Spleen (tissue), 11 donors: ENCODE measurements at regions not wholly inside any gene's neighbourhood (a gene's known extent, or its start where the extent isn't known, plus 50 kb on each side); places are given as distances from the start of the nearest gene placed in this dataset.

ENCODE experiments used
- DNase-seq: peaks from one replicate; pipeline ENCODE4 v3.0.0-alpha.2; 2020
- H3K27ac ChIP-seq, 8 donors: fragments of 200-600 bp; sonication (generic) in 7 of 8; 1 replicate in 4 of 8; 2 replicates in 4 of 8; pipeline versions ENCODE4 v1.5.0 to v1.8.0; 2016 to 2021; ENCODE audit warnings: inconsistent platforms in 4 of 8, mild to moderate bottlenecking in 4 of 8, moderate library complexity in 1 of 8
- H3K27me3 ChIP-seq, 7 donors: fragments of 200-600 bp; sonication (generic) in 6 of 7; replicated peaks in 1 of 7; 1 replicate in 4 of 7; 2 replicates in 3 of 7; pipeline versions ENCODE4 v1.5.0 to v1.8.0; 2016 to 2021; ENCODE audit warnings: inconsistent platforms in 3 of 7, mild to moderate bottlenecking in 1 of 7
- H3K36me3 ChIP-seq, 6 donors: fragments of 200-600 bp; sonication (generic) in 5 of 6; 1 replicate in 4 of 6; 2 replicates in 2 of 6; pipeline versions ENCODE4 v1.5.0 to v1.8.0; 2016 to 2021; ENCODE audit warnings: inconsistent platforms in 2 of 6
- H3K4me1 ChIP-seq, 6 donors: fragments of 200-600 bp; sonication (generic) in 5 of 6; 1 replicate in 3 of 6; 2 replicates in 3 of 6; pipeline versions ENCODE4 v1.5.0 to v1.8.0; 2016 to 2021; ENCODE audit warnings: inconsistent platforms in 3 of 6
- H3K4me3 ChIP-seq, 8 donors: fragments of 200-600 bp; sonication (generic) in 7 of 8; 1 replicate in 4 of 8; 2 replicates in 4 of 8; pipeline versions ENCODE4 v1.5.0 to v1.8.0; 2016 to 2021; ENCODE audit warnings: inconsistent platforms in 4 of 8, mild to moderate bottlenecking in 4 of 8, moderate library complexity in 2 of 8
- H3K9me3 ChIP-seq, 8 donors: fragments of 200-600 bp; sonication (generic) in 7 of 8; 1 replicate in 4 of 8; 2 replicates in 4 of 8; pipeline versions ENCODE4 v1.5.0 to v1.8.0; 2016 to 2021; ENCODE audit warnings: inconsistent platforms in 4 of 8
- CTCF ChIP-seq, 11 experiments: fragments of 200-600 bp in 7 of 11; fragments of 450-650 bp in 4 of 11; sonication (generic) in 4 of 11; IDR thresholded peaks in 8 of 11; conservative IDR thresholded peaks in 3 of 11; 1 replicate in 7 of 11; 2 replicates in 4 of 11; pipeline versions ENCODE4 v1.4.0 to v1.8.0; 2016 to 2021; ENCODE audit warnings: antibody characterized with exemption in 11 of 11, inconsistent platforms in 4 of 11, mild to moderate bottlenecking in 1 of 11
- POLR2A ChIP-seq, 3 donors: fragments of 450-650 bp; IDR thresholded peaks; one replicate each; pipeline ENCODE4 v1.5.1; 2017; ENCODE audit warnings: antibody characterized with exemption in 3 of 3, mild to moderate bottlenecking in 1 of 3
- POLR2AphosphoS5 ChIP-seq, 3 donors: sonication (generic); formaldehyde crosslinking; IDR thresholded peaks; one replicate each; pipeline ENCODE4 v1.5.1; 2017; ENCODE audit warnings: antibody characterized with exemption in 3 of 3
- WGBS, 5 donors: extraction: QIAGEN DNeasy Blood & Tissue Kit in 3 of 5; methylation state at CpG; one replicate each; pipeline versions ENCODE4 v1.1.5 to v1.1.7; 2013 to 2018; 5-methylcytosine and 5-hydroxymethylcytosine counted together
- intact Hi-C: fragments of 100-400 bp; cut with DNase I; formaldehyde crosslinking; loops from one replicate; pipeline ENCODE4 v1.15.0; 2023; ENCODE audit warnings: low total_unique reads
- donor health status: healthy with polysubstance abuse.
- donor health status: DM: no; HTN: no; CAD: no; lungs with moderate emphysema.
- donor health status: DM: no; HTN: no; CAD: no.
- donor health status: Bipolar disorder and iron deficiency.
- donor health status: healthy.
- donor health status: DM: no; HTN: no; CAD: no.
- donor health status: DM: yes; HTN: yes; CAD: no.

- H3K27ac ChIP-seq = no peak overlapping the region
- no peak for DNase-seq
- WGBS, 5 donors = 64 to 83% (median 69%) methylated on average over 2 of the region's 2 CpGs
- TF ChIP-seq POLR2AphosphoS5 (IDR thresholded peaks at IDR 0.05) (no peak), POLR2A (IDR thresholded peaks at IDR 0.05) (no peak), CTCF (IDR thresholded peaks at IDR 0.05 in 8 of 11, conservative IDR thresholded peaks at IDR 0.05 in 3 of 11) (no peak)
- H3K27me3 ChIP-seq = no peaks in the 10 kb centered on the region
- H3K9me3 ChIP-seq = no peaks in the 10 kb centered on the region
- no peaks in the 10 kb centered on the region for H3K36me3 ChIP-seq
- H3K4me1 ChIP-seq = no peaks in the 10 kb centered on the region
- H3K4me3 ChIP-seq = no peak overlapping the region
- intact Hi-C loops = no loop called here
Observed at GRCh38 chr2:147456779-147457178, 388.1 kb upstream of the ACVR2A start.

GRCh38 chr2:147451902-147452515 is 392.8 kb upstream of the ACVR2A start:
- Histone ChIP-seq H3K4me1 (no peaks in the 10 kb centered on the region), H3K4me3 (no peak overlapping the region), H3K27me3 (no peaks in the 10 kb centered on the region), H3K9me3 (no peaks in the 10 kb centered on the region), H3K27ac (no peak overlapping the region), H3K36me3 (no peaks in the 10 kb centered on the region)
- TF ChIP-seq CTCF (IDR thresholded peaks at IDR 0.05 in 8 of 11, conservative IDR thresholded peaks at IDR 0.05 in 3 of 11) = no peak
- TF ChIP-seq POLR2AphosphoS5 (IDR thresholded peaks at IDR 0.05) = no peak
- no peak for TF ChIP-seq POLR2A (IDR thresholded peaks at IDR 0.05)
- DNase-seq = no peak
- WGBS, 5 donors = 57 to 75% (median 60%) methylated on average over 3 of the region's 3 CpGs
- intact Hi-C loops = no loop called here

GRCh38 chr2:147450661-147451510 is 393.9 kb upstream of the ACVR2A start:
- H3K27ac ChIP-seq = no peak overlapping the region
- H3K4me1 ChIP-seq = no peaks in the 10 kb centered on the region
- no peaks in the 10 kb centered on the region for H3K27me3 ChIP-seq
- no peak for TF ChIP-seq POLR2A (IDR thresholded peaks at IDR 0.05)
- TF ChIP-seq CTCF (IDR thresholded peaks at IDR 0.05 in 8 of 11, conservative IDR thresholded peaks at IDR 0.05 in 3 of 11) = no peak
- TF ChIP-seq POLR2AphosphoS5 (IDR thresholded peaks at IDR 0.05) = no peak
- intact Hi-C loops = no loop called here
- DNase-seq = no peak
- 62 to 83% (median 73%) methylated on average over 4 of the region's 4 CpGs for WGBS, 5 donors
- H3K9me3 ChIP-seq = no peaks in the 10 kb centered on the region
- H3K4me3 ChIP-seq = no peak overlapping the region
- H3K36me3 ChIP-seq = no peaks in the 10 kb centered on the region

GRCh38 chr2:147449323-147449991 is 395.4 kb upstream of the ACVR2A start:
- TF ChIP-seq POLR2AphosphoS5 (IDR thresholded peaks at IDR 0.05) (no peak), CTCF (IDR thresholded peaks at IDR 0.05 in 8 of 11, conservative IDR thresholded peaks at IDR 0.05 in 3 of 11) (no peak), POLR2A (IDR thresholded peaks at IDR 0.05) (no peak)
- intact Hi-C loops = no loop called here
- Histone ChIP-seq H3K9me3 (no peaks in the 10 kb centered on the region), H3K27ac (no peak overlapping the region), H3K36me3 (no peaks in the 10 kb centered on the region), H3K4me3 (no peak overlapping the region), H3K27me3 (no peaks in the 10 kb centered on the region), H3K4me1 (no peaks in the 10 kb centered on the region)
- no peak for DNase-seq
- 60 to 78% (median 67%) methylated on average over 7 of the region's 7 CpGs for WGBS, 5 donors
